K562 (cell line): ENCODE measurements at regions not wholly inside any gene's neighbourhood (a gene's known extent, or its start where the extent isn't known, plus 50 kb on each side); places are given as distances from the start of the nearest gene placed in this dataset.

Source experiments
- EHMT2 ChIP-seq: fragments of 450-650 bp; IDR thresholded peaks from 2 replicates; pipeline ENCODE4 v1.6.1; 2018; ENCODE audit warnings: antibody characterized with exemption
- RAD21 ChIP-seq, 2 experiments: fragments of 250-450 bp in 1 of 2; fragments of 450-650 bp in 1 of 2; sonication (Bioruptor Pico) in 1 of 2; formaldehyde crosslinking in 1 of 2; IDR thresholded peaks in 1 of 2; conservative IDR thresholded peaks in 1 of 2; 2 replicates each; pipeline versions ENCODE4 v1.4.0 to v1.8.0; 2020 to 2022; ENCODE audit warnings: mild to moderate bottlenecking in 2 of 2, moderate library complexity in 1 of 2
- TEAD2 ChIP-seq: fragments of 450-650 bp; IDR thresholded peaks from 2 replicates; pipeline ENCODE4 v1.6.1; 2016; ENCODE audit warnings: missing genetic modification characterization, control low read depth, missing compliant biosample characterization
- USF1 ChIP-seq: sonication (generic); formaldehyde crosslinking; IDR thresholded peaks from 2 replicates; pipeline ENCODE4 v1.9.0; 2022; ENCODE audit warnings: mild to moderate bottlenecking, missing genetic modification reagents
- ZBTB1 ChIP-seq: sonication (generic); formaldehyde crosslinking; IDR thresholded peaks from 2 replicates; pipeline ENCODE4 v1.8.1; 2023; ENCODE audit warnings: missing genetic modification reagents, low read depth, mild to moderate bottlenecking, borderline replicate concordance

DNA sequence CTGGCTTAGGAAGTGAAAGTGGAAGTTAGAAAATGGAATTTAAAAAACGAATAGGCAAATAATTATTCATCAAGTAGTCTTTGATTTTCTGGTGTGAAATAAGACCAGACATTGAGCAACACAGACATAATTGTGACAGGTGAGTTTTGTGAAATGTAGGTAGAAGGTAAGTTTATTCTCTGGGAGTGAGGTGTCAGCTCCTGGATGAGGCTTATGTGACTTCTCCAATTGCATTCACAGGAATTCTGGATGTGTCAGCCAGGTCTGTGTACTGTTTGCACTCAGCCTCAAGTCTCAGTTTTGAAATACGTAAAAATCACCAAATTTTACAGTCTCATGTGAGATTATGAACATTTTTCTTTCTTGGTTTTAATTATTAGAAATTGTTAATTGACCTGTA is 537.6 kb downstream of the CETN3 start:
- no peak for TF ChIP-seq RAD21 (CRISPR knock-in tag; conservative IDR thresholded peaks at IDR 0.05 in 1 of 2, IDR thresholded peaks at IDR 0.05 in 1 of 2)
- no peak for TF ChIP-seq TEAD2
- no peak for TF ChIP-seq ZBTB1 (CRISPR knock-in tag)
- TF ChIP-seq EHMT2, result no peak
- no peak for TF ChIP-seq USF1 (CRISPR knock-in tag)
